Right cardiac atrium (tissue), 5 donors: ENCODE measurements at regions not wholly inside any gene's neighbourhood (a gene's known extent, or its start where the extent isn't known, plus 50 kb on each side); places are given as distances from the start of the nearest gene placed in this dataset.

ENCODE experiments used
- ATAC-seq, 2 donors: fragments of 200-7000 bp; cut with Tn5 transposase; one replicate each; pipeline versions ENCODE4 v1.8.0 to v1.9.1; 2020; ENCODE audit warnings: moderate library complexity in 2 of 2, mild to moderate bottlenecking in 1 of 2
- DNase-seq, 3 donors: peaks; one replicate each; pipeline ENCODE4 v3.0.0-alpha.2; 2020
- H3K27ac ChIP-seq: one replicate; pipeline ENCODE4 v1.5.1; 2013; ENCODE audit warnings: mild to moderate bottlenecking, low read length, control low read depth, moderate library complexity
- H3K27me3 ChIP-seq: one replicate; pipeline ENCODE4 v1.6.1; 2013; ENCODE audit not compliant: control insufficient read depth, insufficient read depth
- H3K4me1 ChIP-seq: one replicate; pipeline ENCODE4 v1.6.1; 2013; ENCODE audit warnings: low read length; ENCODE audit not compliant: control insufficient read depth, insufficient read depth
- H3K4me3 ChIP-seq: one replicate; pipeline ENCODE4 v1.5.1; 2013; ENCODE audit warnings: low read length, control low read depth
- H3K9me3 ChIP-seq: one replicate; pipeline ENCODE4 v1.6.1; 2013; ENCODE audit warnings: low read length; ENCODE audit not compliant: control insufficient read depth
- WGBS: extraction: QIAGEN DNeasy Blood & Tissue Kit; methylation state at CpG from one replicate; pipeline ENCODE4 v1.1.7; 2013; 5-methylcytosine and 5-hydroxymethylcytosine counted together
- intact Hi-C, 4 donors: fragments of 100-400 bp; cut with DNase I; formaldehyde crosslinking; loops; one replicate each; pipeline versions ENCODE4 v1.11.0 to v1.14.0; 2022 to 2023
- donor health status: healthy with polysubstance abuse.
- donor health status: DM: no; HTN: yes; CAD: no.
- donor health status: DM: no; HTN: no; CAD: no.
- donor health status: DM: no; HTN: yes; CAD: no; lungs with severe emphysema.
- donor health status: DM: yes; HTN: yes; CAD: no.

- ATAC-seq (no peak), DNase-seq (no peak)
- no peaks in the 10 kb centered on the region for H3K27me3 ChIP-seq
- no peak overlapping the region for H3K4me3 ChIP-seq
- no peak overlapping the region for H3K27ac ChIP-seq
- intact Hi-C loops, result no loop called here
- 87% methylated on average over 5 of the region's 5 CpGs for WGBS
- H3K4me1 ChIP-seq, result no peaks in the 10 kb centered on the region
- H3K9me3 ChIP-seq, result no peaks in the 10 kb centered on the region
These were observed 52.5 kb upstream of the CD55 start for GRCh38 chr1:207268753-207269511.
